DMS53 treated with DMSO at 0.1 percent for 48 hours (cell line): ENCODE measurements at regions not wholly inside any gene's neighbourhood (a gene's known extent, or its start where the extent isn't known, plus 50 kb on each side); places are given as distances from the start of the nearest gene placed in this dataset.

ENCODE experiments used
- DNase-seq: peaks from one replicate; lab custom pipeline; 2025; ENCODE audit not compliant: unreplicated experiment; lab: John Stamatoyannopoulos, UW

GRCh38 chr16:86134802-86135461, 236.0 kb downstream of the IRF8 start:
- no peak for DNase-seq

GRCh38 chr16:86137359-86137758, 238.4 kb downstream of the IRF8 start:
- no peak for DNase-seq

GRCh38 chr16:86138121-86139085, 239.4 kb downstream of the IRF8 start:
- no peak for DNase-seq

GRCh38 chr16:86142801-86143236, 243.9 kb downstream of the IRF8 start:
- DNase-seq = no peak

GRCh38 chr16:86143666-86144065, 244.7 kb downstream of the IRF8 start:
- DNase-seq = no peak

GRCh38 chr16:86145669-86146068, 246.7 kb downstream of the IRF8 start:
- no peak for DNase-seq

GRCh38 chr16:86150641-86151238, 251.8 kb downstream of the IRF8 start:
- no peak for DNase-seq

- no peak for DNase-seq
Measured at GRCh38 chr16:86151239-86151851, 252.4 kb downstream of the IRF8 start.

GRCh38 chr16:86156155-86156554, 257.2 kb downstream of the IRF8 start:
- no peak for DNase-seq

GRCh38 chr16:86157616-86158247, 258.8 kb downstream of the IRF8 start:
- no peak for DNase-seq

- no peak for DNase-seq
Measured at GRCh38 chr16:86158688-86159360, 259.9 kb downstream of the IRF8 start.

- no peak for DNase-seq
Measured at GRCh38 chr16:86165479-86165878, 266.5 kb downstream of the IRF8 start.

GRCh38 chr16:86166414-86166813, 267.5 kb downstream of the IRF8 start:
- DNase-seq = no peak

GRCh38 chr16:86167061-86167460, 268.1 kb downstream of the IRF8 start:
- DNase-seq = no peak

GRCh38 chr16:86170720-86171119, 271.8 kb downstream of the IRF8 start:
- DNase-seq = no peak

GRCh38 chr16:86171329-86171728, 272.4 kb downstream of the IRF8 start:
- no peak for DNase-seq

GRCh38 chr16:86175816-86176215, 276.9 kb downstream of the IRF8 start:
- no peak for DNase-seq

- DNase-seq = no peak
Measured at GRCh38 chr16:86176462-86176861, 277.5 kb downstream of the IRF8 start.

GRCh38 chr16:86180244-86180643, 281.3 kb downstream of the IRF8 start:
- DNase-seq = no peak

GRCh38 chr16:86180780-86181179, 281.8 kb downstream of the IRF8 start:
- no peak for DNase-seq
